ENCODE measurements at regions not wholly inside any gene's neighbourhood (a gene's known extent, or its start where the extent isn't known, plus 50 kb on each side); places are given as distances from the start of the nearest gene placed in this dataset.

DNA sequence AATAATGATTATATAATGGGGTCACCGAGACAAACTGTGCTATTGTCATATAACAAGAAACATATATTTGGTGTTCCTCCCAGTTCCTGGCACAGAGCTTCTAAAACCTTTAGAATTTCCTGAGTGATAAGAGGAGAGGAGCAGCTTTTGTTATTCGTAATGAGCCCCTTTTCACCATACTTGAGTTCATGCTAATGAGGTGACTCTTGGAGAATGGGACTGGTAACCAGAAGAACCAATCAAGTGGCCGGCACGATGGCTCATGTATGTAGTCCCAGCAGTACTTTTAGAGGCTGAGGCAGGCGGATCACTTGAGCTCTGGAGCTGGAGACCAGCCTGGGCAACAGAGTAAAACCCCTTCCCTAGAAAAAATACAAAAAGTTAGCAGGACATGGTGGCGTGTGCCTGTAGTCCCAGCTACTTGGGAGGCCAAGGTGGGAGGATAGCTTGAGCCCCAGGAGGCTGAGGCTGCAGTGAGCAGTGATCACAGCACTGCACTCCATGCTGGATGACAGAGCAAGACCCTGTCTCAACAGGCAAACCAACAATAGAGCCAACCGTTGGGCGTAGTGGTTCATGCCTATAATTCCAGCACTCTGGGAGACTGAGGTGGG is 62.7 kb upstream of the FTH1 start:
- no peak for TF ChIP-seq GABPA (IDR thresholded peaks at IDR 0.05; ENCODE audit: low read depth)
- no peak for TF ChIP-seq NR2C2 (IDR thresholded peaks at IDR 0.05; ENCODE audit: borderline replicate concordance, control insufficient read depth, insufficient read length, low read depth)
- TF ChIP-seq, protein P1, sequence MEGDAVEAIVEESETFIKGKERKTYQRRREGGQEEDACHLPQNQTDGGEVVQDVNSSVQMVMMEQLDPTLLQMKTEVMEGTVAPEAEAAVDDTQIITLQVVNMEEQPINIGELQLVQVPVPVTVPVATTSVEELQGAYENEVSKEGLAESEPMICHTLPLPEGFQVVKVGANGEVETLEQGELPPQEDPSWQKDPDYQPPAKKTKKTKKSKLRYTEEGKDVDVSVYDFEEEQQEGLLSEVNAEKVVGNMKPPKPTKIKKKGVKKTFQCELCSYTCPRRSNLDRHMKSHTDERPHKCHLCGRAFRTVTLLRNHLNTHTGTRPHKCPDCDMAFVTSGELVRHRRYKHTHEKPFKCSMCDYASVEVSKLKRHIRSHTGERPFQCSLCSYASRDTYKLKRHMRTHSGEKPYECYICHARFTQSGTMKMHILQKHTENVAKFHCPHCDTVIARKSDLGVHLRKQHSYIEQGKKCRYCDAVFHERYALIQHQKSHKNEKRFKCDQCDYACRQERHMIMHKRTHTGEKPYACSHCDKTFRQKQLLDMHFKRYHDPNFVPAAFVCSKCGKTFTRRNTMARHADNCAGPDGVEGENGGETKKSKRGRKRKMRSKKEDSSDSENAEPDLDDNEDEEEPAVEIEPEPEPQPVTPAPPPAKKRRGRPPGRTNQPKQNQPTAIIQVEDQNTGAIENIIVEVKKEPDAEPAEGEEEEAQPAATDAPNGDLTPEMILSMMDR (IDR thresholded peaks at IDR 0.05 in 2 of 3, conservative IDR thresholded peaks at IDR 0.05 in 1 of 3; ENCODE audit: control insufficient read depth in 2 of 3, extremely low read depth in 1 of 3, insufficient read depth in 1 of 3, low read depth in 3 of 3, low read length in 3 of 3) = no peak
- no peak for TF ChIP-seq CBX3 (IDR thresholded peaks at IDR 0.05; ENCODE audit: borderline replicate concordance, low read depth)
- no peak for TF ChIP-seq NFYA (IDR thresholded peaks at IDR 0.05; ENCODE audit: borderline replicate concordance, low read depth, low read length)
- TF ChIP-seq, protein P2, sequence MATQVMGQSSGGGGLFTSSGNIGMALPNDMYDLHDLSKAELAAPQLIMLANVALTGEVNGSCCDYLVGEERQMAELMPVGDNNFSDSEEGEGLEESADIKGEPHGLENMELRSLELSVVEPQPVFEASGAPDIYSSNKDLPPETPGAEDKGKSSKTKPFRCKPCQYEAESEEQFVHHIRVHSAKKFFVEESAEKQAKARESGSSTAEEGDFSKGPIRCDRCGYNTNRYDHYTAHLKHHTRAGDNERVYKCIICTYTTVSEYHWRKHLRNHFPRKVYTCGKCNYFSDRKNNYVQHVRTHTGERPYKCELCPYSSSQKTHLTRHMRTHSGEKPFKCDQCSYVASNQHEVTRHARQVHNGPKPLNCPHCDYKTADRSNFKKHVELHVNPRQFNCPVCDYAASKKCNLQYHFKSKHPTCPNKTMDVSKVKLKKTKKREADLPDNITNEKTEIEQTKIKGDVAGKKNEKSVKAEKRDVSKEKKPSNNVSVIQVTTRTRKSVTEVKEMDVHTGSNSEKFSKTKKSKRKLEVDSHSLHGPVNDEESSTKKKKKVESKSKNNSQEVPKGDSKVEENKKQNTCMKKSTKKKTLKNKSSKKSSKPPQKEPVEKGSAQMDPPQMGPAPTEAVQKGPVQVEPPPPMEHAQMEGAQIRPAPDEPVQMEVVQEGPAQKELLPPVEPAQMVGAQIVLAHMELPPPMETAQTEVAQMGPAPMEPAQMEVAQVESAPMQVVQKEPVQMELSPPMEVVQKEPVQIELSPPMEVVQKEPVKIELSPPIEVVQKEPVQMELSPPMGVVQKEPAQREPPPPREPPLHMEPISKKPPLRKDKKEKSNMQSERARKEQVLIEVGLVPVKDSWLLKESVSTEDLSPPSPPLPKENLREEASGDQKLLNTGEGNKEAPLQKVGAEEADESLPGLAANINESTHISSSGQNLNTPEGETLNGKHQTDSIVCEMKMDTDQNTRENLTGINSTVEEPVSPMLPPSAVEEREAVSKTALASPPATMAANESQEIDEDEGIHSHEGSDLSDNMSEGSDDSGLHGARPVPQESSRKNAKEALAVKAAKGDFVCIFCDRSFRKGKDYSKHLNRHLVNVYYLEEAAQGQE (IDR thresholded peaks at IDR 0.05; ENCODE audit: low read depth, low read length) = no peak
- no peak for TF ChIP-seq ZNF274 (IDR thresholded peaks at IDR 0.05; ENCODE audit: insufficient read depth, insufficient read length)
- no peak for TF ChIP-seq SIX5 (IDR thresholded peaks at IDR 0.05; ENCODE audit: low read depth, low read length, severe bottlenecking)
